ENCODE measurements at regions not wholly inside any gene's neighbourhood (a gene's known extent, or its start where the extent isn't known, plus 50 kb on each side); places are given as distances from the start of the nearest gene placed in this dataset.

DNA sequence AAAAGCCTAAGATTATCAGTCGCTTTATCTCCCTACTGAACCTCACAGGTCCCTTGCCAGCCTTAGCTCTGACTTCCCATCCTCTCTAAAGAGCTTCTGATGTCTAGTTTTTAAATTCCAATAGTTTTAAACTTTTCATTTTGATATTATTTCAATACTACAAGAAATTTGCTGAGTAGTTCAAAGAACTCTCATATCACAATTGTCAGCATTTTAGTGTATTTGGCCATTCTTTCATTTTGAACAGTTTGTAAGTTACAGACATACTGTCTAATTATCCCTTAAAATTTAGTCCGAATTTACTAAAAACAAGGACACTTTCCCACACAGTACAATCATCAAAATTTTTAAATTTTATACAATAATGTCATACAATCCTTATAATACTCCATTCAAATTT lies 666.8 kb upstream of the SETBP1 start:
- H4K20me1 ChIP-seq (ENCODE audit: insufficient read depth) = no peaks in the 10 kb centered on the region
- intact Hi-C loops (cut with micrococcal nuclease) = no loop called here
- H2AFZ ChIP-seq (ENCODE audit: low read depth, low read length, poor library complexity, severe bottlenecking) = no peak overlapping the region
- ChIA-PET POLR2A (no interaction called here), RAD21 (ENCODE audit: low non-redundant PET in 1 of 2, low total read pairs in 2 of 2, uncharacterized antibody in 2 of 2, unreplicated experiment in 2 of 2) (no interaction called here), CTCF (no interaction called here)
- H3K27me3 ChIP-seq (ENCODE audit: insufficient read depth, low read length) = no peaks in the 10 kb centered on the region
- H3K9me3 ChIP-seq (ENCODE audit: control insufficient read depth in 1 of 2, insufficient read depth in 1 of 2, low read depth in 1 of 2, low read length in 2 of 2) = peaks cover 0 to 14% of the 10 kb centered on the region in 2 experiments; a peak in 2 of 4 replicates
- no TSS peak for BruUV-seq (replicated peaks)
- H3K36me3 ChIP-seq (ENCODE audit: control insufficient read depth in 1 of 2, insufficient read depth in 2 of 2, low read length in 2 of 2) = no peaks in the 10 kb centered on the region
- TF ChIP-seq RAD21 (IDR thresholded peaks at IDR 0.05; ENCODE audit: low read depth) = no peak
- no peak for TF ChIP-seq EZH2phosphoT487 (IDR thresholded peaks at IDR 0.05; ENCODE audit: borderline replicate concordance)
- TF ChIP-seq ATF3 (IDR thresholded peaks at IDR 0.05) = no peak
- no peak for TF ChIP-seq SIN3A (IDR thresholded peaks at IDR 0.05; ENCODE audit: low read depth)
- no peak for TF ChIP-seq YY1 (IDR thresholded peaks at IDR 0.05; ENCODE audit: extremely low read depth, insufficient replicate concordance, low read depth, low read length)
- TF ChIP-seq, protein P1, sequence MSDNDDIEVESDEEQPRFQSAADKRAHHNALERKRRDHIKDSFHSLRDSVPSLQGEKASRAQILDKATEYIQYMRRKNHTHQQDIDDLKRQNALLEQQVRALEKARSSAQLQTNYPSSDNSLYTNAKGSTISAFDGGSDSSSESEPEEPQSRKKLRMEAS (IDR thresholded peaks at IDR 0.05) = no peak
- TF ChIP-seq ELF1 (IDR thresholded peaks at IDR 0.05; ENCODE audit: borderline replicate concordance, low read depth) = no peak
- TF ChIP-seq EGR1 (IDR thresholded peaks at IDR 0.05; ENCODE audit: low read depth) = no peak
- TF ChIP-seq TCF7L2 (IDR thresholded peaks at IDR 0.05; ENCODE audit: borderline replicate concordance, extremely low read depth, insufficient read depth, insufficient read length) = no peak
- TF ChIP-seq ZFX (IDR thresholded peaks at IDR 0.05) = no peak
- no peak for TF ChIP-seq SP1 (IDR thresholded peaks at IDR 0.05; ENCODE audit: low read depth)
- no peak for TF ChIP-seq POLR2A (IDR thresholded peaks at IDR 0.05; ENCODE audit: borderline replicate concordance, extremely low read depth, insufficient read depth, insufficient read length)
- no peak for TF ChIP-seq ZNF274 (IDR thresholded peaks at IDR 0.05; ENCODE audit: low read depth, low read length)
- TF ChIP-seq, protein P2, sequence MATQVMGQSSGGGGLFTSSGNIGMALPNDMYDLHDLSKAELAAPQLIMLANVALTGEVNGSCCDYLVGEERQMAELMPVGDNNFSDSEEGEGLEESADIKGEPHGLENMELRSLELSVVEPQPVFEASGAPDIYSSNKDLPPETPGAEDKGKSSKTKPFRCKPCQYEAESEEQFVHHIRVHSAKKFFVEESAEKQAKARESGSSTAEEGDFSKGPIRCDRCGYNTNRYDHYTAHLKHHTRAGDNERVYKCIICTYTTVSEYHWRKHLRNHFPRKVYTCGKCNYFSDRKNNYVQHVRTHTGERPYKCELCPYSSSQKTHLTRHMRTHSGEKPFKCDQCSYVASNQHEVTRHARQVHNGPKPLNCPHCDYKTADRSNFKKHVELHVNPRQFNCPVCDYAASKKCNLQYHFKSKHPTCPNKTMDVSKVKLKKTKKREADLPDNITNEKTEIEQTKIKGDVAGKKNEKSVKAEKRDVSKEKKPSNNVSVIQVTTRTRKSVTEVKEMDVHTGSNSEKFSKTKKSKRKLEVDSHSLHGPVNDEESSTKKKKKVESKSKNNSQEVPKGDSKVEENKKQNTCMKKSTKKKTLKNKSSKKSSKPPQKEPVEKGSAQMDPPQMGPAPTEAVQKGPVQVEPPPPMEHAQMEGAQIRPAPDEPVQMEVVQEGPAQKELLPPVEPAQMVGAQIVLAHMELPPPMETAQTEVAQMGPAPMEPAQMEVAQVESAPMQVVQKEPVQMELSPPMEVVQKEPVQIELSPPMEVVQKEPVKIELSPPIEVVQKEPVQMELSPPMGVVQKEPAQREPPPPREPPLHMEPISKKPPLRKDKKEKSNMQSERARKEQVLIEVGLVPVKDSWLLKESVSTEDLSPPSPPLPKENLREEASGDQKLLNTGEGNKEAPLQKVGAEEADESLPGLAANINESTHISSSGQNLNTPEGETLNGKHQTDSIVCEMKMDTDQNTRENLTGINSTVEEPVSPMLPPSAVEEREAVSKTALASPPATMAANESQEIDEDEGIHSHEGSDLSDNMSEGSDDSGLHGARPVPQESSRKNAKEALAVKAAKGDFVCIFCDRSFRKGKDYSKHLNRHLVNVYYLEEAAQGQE (IDR thresholded peaks at IDR 0.05; ENCODE audit: low read depth) = no peak
- no peak for TF ChIP-seq JUND (IDR thresholded peaks at IDR 0.05)
- no peak for TF ChIP-seq FOSL1 (IDR thresholded peaks at IDR 0.05; ENCODE audit: low read depth)
- no peak for TF ChIP-seq POLR2AphosphoS5 (IDR thresholded peaks at IDR 0.05; ENCODE audit: low read depth, low read length)
- no peak for TF ChIP-seq CEBPB (IDR thresholded peaks at IDR 0.05; ENCODE audit: low read depth)
- TF ChIP-seq SRF (IDR thresholded peaks at IDR 0.05; ENCODE audit: low read depth) = no peak
- H3K79me2 ChIP-seq (ENCODE audit: insufficient read depth, low read length) = no peaks in the 10 kb centered on the region
- no peaks in the 10 kb centered on the region for H3K9me2 ChIP-seq (ENCODE audit: insufficient read depth)
- no peak overlapping the region for H3K9ac ChIP-seq (ENCODE audit: low read length)
- DNase-seq (ENCODE audit: low read depth, low spot score) (no peak), ATAC-seq (no peak)
- H3K4me1 ChIP-seq (ENCODE audit: control insufficient read depth in 1 of 2, insufficient read depth in 2 of 2, low read length in 2 of 2) = no peaks in the 10 kb centered on the region
- H3K27ac ChIP-seq (ENCODE audit: low read depth, low read length) = no peak overlapping the region
- no peak overlapping the region for H3K4me3 ChIP-seq (replicated peaks in 1 of 2; ENCODE audit: low read depth in 1 of 2, low read length in 2 of 2)
- no peak overlapping the region for H3K4me2 ChIP-seq (ENCODE audit: low read length)

Measured in HCT116 (cell line).